ENCODE measurements at regions not wholly inside any gene's neighbourhood (a gene's known extent, or its start where the extent isn't known, plus 50 kb on each side); places are given as distances from the start of the nearest gene placed in this dataset.
"Not testable (repeated sequence)": the region's sequence is repeated elsewhere in the genome, so short reads cannot be mapped to it uniquely, and the experiment has no call there.

- no peak for DNase-seq
Measured at GRCh38 chr4:170243662-170244288, 154.0 kb upstream of the AADAT start.

DNA sequence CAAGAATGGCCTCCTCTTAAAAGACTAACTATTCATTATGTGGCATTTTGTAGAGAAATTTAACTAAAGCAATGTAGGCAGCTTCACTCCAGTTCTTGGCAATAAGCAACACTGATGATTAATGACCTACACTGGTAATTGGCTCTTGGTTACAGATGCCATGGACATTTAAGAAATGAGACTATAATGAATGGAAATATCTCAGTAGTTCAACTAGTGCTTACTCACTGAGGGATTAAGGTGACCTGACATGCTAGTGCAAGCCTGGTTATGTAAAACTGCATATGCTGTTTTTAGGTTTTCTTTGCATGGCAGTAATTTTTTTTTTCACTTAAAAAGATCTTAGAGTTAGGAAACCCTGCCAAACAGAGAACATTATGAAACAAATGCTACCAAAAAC, 152.7 kb upstream of the AADAT start:
- DNase-seq = no peak

- no peak for DNase-seq
Measured at GRCh38 chr4:170234800-170235199, 145.0 kb upstream of the AADAT start.

- DNase-seq = no peak
Measured at GRCh38 chr4:170231377-170231776, 141.6 kb upstream of the AADAT start.

DNA sequence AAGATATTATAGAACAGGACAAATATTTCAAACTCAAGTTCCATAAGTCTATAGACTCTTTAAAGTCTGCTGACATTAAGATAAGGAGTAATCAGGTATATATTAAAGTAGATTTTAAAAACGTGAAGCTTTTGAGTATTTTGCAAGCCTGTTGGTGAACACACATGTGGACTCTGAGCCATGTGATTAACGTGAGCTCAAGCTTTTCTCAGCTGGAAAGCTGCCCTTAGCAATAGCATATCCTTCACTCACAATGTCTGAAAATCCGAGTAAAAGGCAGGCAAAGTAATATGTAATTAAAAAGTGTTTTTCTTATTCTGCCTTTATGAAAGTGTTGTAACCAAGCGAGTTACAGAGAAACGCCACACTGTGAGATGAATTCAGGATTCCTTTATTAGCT, 140.5 kb upstream of the AADAT start:
- no peak for DNase-seq

GRCh38 chr4:170229006-170229405, 139.2 kb upstream of the AADAT start:
- no peak for DNase-seq

GRCh38 chr4:170227928-170228327, 138.2 kb upstream of the AADAT start:
- DNase-seq = no peak

DNA sequence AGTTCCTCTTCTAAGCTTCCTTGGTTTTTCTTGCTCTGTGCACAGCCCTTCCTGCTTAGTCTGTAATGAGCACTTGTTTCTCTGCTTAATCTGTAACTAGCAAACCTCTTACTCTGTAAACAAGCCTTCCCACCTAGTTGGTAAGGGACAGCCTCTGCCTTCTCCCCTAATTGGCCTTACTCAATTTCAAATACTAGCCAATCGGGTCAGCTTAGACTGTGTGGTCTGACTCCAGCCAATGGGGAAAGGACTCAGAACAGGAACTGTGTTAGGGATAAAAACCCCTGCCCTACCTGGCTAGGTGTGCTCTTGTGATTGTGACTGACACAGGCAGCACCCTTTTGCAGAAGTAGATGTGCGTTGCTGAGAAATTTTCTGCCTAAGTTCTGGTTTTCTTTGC, 136.5 kb upstream of the AADAT start:
- no peak for DNase-seq

DNA sequence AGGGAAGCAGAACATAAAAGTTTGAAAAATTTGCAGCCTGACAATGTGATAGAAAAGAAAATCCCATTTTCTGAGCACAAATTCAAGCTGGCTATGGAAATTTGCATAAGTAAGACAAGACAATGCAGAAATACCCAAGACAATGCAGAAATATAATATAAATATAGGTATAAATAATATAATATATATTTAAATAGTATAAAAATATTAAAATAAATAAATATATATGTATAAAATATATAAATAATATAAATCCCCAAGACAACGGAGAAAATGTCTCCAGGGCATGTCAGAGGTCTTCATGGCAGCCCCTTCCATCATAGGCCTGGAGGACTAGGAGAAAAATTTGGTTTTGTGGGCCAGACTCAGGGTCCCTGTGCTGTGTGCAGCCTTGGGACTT, 125.0 kb upstream of the AADAT start:
- DNase-seq = no peak

DNA sequence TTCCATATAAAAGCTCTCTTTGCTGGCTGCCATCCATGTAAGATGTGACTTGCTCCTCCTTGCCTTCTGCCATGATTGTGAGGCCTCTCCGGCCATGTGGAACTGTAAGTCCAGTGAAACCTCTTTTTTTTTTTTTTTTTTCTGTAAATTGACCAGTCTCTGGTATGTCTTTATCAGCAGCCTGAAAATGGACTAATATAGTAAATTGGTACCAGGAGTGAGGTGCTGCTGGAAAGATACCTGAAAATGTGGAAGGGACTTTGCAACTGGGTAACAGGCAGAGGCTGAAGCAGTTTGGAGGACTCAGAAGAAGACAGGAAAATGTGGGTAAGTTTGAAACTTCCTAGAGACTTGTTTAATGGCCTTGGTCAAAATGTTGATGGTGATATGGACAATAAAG, 124.3 kb upstream of the AADAT start:
- no peak for DNase-seq

DNA sequence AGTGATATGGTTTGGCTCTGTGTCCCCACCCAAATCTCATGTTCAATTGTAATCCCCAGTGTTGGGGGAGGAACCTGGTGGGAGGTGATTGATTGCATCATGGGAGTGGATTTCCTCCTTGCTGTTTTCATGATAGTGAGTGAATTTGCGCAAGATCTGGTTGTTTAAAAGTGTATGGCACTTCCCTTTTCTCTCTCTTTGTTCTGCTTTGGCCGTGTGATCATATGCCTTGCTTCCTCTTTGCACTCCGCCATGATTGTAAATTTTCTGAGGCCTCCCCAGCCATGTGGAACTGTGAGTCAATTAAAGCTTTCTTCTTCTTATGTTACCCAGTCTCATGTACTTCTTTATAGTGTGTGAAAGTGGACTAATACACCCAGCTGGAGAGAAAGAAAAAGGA, 113.0 kb upstream of the AADAT start:
- DNase-seq = no peak

GRCh38 chr4:170198747-170199146, 109.0 kb upstream of the AADAT start:
- no peak for DNase-seq

DNA sequence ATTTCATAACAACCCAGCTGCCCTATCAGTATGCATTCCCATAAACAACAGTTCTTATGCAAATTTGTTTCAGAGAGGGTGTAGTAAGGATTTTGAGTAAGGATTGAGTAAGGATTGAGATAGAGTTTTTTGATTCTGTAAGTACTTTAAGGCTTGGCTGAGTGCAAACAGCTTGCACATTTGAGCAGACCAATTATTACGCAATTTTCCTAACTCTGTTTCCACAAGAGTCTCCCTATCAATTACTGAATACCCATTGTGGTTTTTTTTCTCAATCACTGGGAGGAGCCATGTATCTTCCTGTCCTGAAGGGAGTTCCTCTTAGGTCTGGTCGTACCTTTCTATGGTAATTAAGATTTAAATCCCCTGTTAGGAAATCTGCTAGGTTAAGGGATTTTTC, 105.0 kb upstream of the AADAT start:
- not testable (repeated sequence) for DNase-seq

- no peak for DNase-seq
Measured at GRCh38 chr4:170193496-170193895, 103.7 kb upstream of the AADAT start.

- no peak for DNase-seq
Measured at GRCh38 chr4:170190265-170190664, 100.5 kb upstream of the AADAT start.

DNA sequence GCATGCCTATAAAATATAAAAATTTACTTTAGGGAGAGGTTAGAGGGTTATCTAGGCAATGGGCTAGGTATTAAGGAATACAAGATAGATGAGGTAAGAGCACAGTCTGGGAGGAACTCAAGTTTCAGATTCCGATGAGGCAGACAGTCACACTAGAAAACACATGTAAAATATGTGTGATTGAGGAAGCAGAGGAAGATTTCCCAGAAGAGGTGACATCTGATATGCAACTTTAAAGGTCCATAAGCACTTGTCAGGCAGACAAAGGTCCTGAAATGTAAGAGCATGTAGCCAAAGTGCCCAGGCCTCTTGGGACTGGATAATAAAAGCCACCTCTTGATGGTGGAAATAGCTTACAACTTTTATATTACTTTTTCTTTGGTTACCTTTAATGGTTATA, 81.1 kb upstream of the AADAT start:
- no peak for DNase-seq

- no peak for DNase-seq
Measured at GRCh38 chr4:170169699-170170098, 79.9 kb upstream of the AADAT start.

- no peak for DNase-seq
Measured at GRCh38 chr4:170167678-170168077, 77.9 kb upstream of the AADAT start.

DNA sequence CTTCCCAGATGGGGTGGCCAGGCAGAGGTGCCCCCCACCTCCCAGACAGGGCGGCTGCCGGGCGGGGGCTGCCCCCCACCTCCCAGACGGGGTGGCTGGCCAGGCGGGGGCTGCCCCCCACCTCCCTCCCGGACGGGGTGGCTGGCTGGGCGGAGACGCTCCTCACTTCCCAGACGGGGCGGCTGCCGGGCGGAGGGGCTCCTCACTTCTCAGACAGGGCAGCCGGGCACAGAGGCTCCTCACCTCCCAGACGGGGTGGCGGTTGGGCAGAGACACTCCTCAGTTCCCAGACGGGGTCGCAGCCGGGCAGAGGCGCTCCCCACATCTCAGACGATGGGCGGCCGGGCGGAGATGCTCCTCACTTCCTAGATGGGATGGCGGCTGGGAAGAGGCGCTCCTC, 76.4 kb upstream of the AADAT start:
- not testable (repeated sequence) for DNase-seq

DNA sequence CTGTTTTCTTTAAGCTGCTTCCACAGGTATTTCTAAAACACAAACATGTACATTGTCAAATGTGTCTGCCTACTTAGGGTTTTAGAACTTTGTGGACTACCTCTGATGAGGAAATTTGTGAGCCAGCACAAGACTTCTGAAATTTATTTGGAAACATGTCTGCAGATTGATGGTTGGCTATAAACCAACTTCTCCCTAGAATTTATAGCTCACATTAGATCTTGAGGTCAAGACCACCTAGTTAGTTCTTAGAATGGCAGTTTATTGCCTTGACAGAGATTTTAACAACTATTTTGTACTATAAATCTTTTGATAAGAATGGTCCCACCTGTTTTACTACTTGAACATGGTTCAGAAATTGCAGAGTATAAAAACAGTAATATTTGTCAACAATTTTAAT, 72.7 kb upstream of the AADAT start:
- no peak for DNase-seq

- DNase-seq = no peak
Measured at GRCh38 chr4:170157670-170158069, 67.9 kb upstream of the AADAT start.

GRCh38 chr4:170145120-170145519, 55.4 kb upstream of the AADAT start:
- DNase-seq = no peak

- DNase-seq = no peak
Measured at GRCh38 chr4:170139764-170140163, 50.0 kb upstream of the AADAT start.
